Vagina (tissue), 2 donors: ENCODE measurements at regions not wholly inside any gene's neighbourhood (a gene's known extent, or its start where the extent isn't known, plus 50 kb on each side); places are given as distances from the start of the nearest gene placed in this dataset.

Experiments used
- DNase-seq, 2 donors: peaks; one replicate each; pipeline ENCODE4 v3.0.0-alpha.2; 2017; ENCODE audit errors: extremely low spot score in 2 of 2
- H3K27ac ChIP-seq: fragments of 200-600 bp; sonication (generic); one replicate; pipeline ENCODE4 v1.5.1; 2019
- H3K27me3 ChIP-seq: fragments of 200-600 bp; sonication (generic); one replicate; pipeline ENCODE4 v1.5.1; 2019
- H3K36me3 ChIP-seq, 2 donors: fragments of 200-600 bp; sonication (generic); one replicate each; pipeline ENCODE4 v1.5.1; 2017 to 2019
- H3K4me1 ChIP-seq: fragments of 200-600 bp; sonication (generic); one replicate; pipeline ENCODE4 v1.5.1; 2019
- H3K4me3 ChIP-seq, 2 donors: fragments of 200-600 bp; sonication (generic); 1 replicate in 1 of 2; 2 replicates in 1 of 2; pipeline ENCODE4 v1.5.1; 2016 to 2019
- H3K9me3 ChIP-seq: fragments of 200-600 bp; sonication (generic); one replicate; pipeline ENCODE4 v1.5.1; 2019
- POLR2A ChIP-seq, 2 donors: fragments of 450-650 bp; IDR thresholded peaks; one replicate each; pipeline ENCODE4 v1.6.1; 2017; ENCODE audit warnings: antibody characterized with exemption in 2 of 2, mild to moderate bottlenecking in 2 of 2, moderate library complexity in 2 of 2
- POLR2AphosphoS5 ChIP-seq, 2 donors: sonication (generic); formaldehyde crosslinking; IDR thresholded peaks; one replicate each; pipeline ENCODE4 v1.9.0; 2017; ENCODE audit warnings: antibody characterized with exemption in 2 of 2, mild to moderate bottlenecking in 2 of 2, low read depth in 1 of 2; ENCODE audit not compliant: insufficient read depth in 1 of 2
- intact Hi-C: fragments of 100-400 bp; cut with DNase I; formaldehyde crosslinking; loops from one replicate; pipeline ENCODE4 v1.15.1; 2023
- TF ChIP-seq, protein P1 (sequence below), 3 experiments: fragments of 450-650 bp in 2 of 3; fragments of 200-600 bp in 1 of 3; sonication (generic) in 1 of 3; IDR thresholded peaks; one replicate each; pipeline ENCODE4 v1.5.1; 2017 to 2019; ENCODE audit warnings: antibody characterized with exemption in 3 of 3, mild to moderate bottlenecking in 2 of 3, moderate library complexity in 2 of 3

DNA sequence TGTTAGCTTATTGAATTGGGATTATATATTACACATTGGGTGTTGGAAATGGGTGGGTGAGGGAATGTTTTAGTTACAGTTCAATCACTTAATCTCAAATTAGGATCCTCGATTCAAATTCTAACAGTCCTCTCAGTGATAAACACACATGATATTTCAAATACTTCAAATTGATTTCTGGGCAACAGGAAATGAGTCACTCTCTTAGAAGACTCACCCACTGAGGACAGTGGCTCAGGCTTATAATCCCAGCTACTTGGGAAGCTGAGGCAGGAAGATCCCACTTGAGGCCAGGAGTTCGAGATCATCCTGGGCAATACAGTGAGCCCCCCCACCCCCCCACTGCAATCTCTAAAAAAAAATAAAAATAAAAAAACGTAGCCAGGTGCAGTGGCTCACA lies 435.3 kb downstream of the KLF12 start:
- Histone ChIP-seq H3K27ac (no peak overlapping the region), H3K9me3 (no peaks in the 10 kb centered on the region), H3K36me3 (peaks cover 0 to 10% of the 10 kb centered on the region in 2 donors), H3K4me3 (no peak overlapping the region), H3K4me1 (no peaks in the 10 kb centered on the region), H3K27me3 (no peaks in the 10 kb centered on the region)
- TF ChIP-seq POLR2A (IDR thresholded peaks at IDR 0.05) (no peak), POLR2AphosphoS5 (IDR thresholded peaks at IDR 0.05; ENCODE audit: insufficient read depth in 1 of 2, low read depth in 1 of 2) (no peak)
- TF ChIP-seq, protein P1, sequence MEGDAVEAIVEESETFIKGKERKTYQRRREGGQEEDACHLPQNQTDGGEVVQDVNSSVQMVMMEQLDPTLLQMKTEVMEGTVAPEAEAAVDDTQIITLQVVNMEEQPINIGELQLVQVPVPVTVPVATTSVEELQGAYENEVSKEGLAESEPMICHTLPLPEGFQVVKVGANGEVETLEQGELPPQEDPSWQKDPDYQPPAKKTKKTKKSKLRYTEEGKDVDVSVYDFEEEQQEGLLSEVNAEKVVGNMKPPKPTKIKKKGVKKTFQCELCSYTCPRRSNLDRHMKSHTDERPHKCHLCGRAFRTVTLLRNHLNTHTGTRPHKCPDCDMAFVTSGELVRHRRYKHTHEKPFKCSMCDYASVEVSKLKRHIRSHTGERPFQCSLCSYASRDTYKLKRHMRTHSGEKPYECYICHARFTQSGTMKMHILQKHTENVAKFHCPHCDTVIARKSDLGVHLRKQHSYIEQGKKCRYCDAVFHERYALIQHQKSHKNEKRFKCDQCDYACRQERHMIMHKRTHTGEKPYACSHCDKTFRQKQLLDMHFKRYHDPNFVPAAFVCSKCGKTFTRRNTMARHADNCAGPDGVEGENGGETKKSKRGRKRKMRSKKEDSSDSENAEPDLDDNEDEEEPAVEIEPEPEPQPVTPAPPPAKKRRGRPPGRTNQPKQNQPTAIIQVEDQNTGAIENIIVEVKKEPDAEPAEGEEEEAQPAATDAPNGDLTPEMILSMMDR (IDR thresholded peaks at IDR 0.05) = no peak
- no peak for DNase-seq
- intact Hi-C loops = no loop called here

DNA sequence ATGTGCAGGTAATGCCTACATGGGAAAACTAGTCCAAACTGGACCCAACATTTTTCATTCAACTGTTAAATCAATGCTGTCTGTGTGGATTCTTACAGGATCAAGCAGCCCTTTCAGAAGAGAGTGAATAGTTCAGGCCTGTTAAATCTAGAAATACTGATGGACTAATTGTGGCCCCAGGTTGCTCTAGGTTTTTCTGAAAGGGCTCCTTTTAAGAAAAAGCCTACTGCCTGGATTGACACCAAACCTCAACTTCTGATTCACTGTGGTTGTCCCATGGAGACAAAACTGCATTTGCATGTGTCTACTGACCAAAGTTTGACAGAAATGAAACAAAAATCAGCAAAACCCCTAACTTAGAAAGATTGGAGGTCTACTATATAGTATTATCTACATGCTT lies 437.0 kb downstream of the KLF12 start:
- no peaks in the 10 kb centered on the region for H3K4me1 ChIP-seq
- TF ChIP-seq POLR2AphosphoS5 (IDR thresholded peaks at IDR 0.05; ENCODE audit: insufficient read depth in 1 of 2, low read depth in 1 of 2) (no peak), POLR2A (IDR thresholded peaks at IDR 0.05) (no peak)
- TF ChIP-seq, protein P1 (IDR thresholded peaks at IDR 0.05) = no peak
- intact Hi-C loops = no loop called here
- no peak for DNase-seq
- H3K4me3 ChIP-seq = no peak overlapping the region
- peaks cover 0 to 11% of the 10 kb centered on the region in 2 donors for H3K36me3 ChIP-seq
- H3K27ac ChIP-seq = no peak overlapping the region
- no peaks in the 10 kb centered on the region for H3K9me3 ChIP-seq
- H3K27me3 ChIP-seq = no peaks in the 10 kb centered on the region

DNA sequence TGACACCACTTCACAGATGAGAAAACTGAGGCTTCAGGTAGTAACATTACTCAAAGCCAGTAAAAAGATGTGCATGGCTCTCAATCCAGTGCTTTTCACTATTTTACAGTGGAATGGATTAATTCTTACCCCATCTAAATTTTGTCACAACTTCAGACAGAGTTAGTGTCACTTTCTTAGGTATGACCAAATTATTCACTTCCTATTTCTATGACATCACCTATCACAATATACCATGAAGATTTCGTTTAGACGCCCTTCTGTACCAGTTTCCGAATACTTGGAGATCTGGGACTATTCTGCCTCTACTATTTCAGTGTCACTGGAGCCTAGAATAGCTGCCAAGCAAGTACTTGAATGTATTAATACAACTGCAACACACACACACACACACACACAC lies 437.5 kb downstream of the KLF12 start:
- Histone ChIP-seq H3K4me1 (no peaks in the 10 kb centered on the region), H3K27ac (no peak overlapping the region), H3K27me3 (no peaks in the 10 kb centered on the region), H3K9me3 (no peaks in the 10 kb centered on the region), H3K36me3 (peaks cover 0 to 11% of the 10 kb centered on the region in 2 donors), H3K4me3 (no peak overlapping the region)
- intact Hi-C loops = no loop called here
- DNase-seq = no peak
- TF ChIP-seq, protein P1 (IDR thresholded peaks at IDR 0.05) = no peak
- no peak for TF ChIP-seq POLR2AphosphoS5 (IDR thresholded peaks at IDR 0.05; ENCODE audit: insufficient read depth in 1 of 2, low read depth in 1 of 2)
- TF ChIP-seq POLR2A (IDR thresholded peaks at IDR 0.05) = no peak

DNA sequence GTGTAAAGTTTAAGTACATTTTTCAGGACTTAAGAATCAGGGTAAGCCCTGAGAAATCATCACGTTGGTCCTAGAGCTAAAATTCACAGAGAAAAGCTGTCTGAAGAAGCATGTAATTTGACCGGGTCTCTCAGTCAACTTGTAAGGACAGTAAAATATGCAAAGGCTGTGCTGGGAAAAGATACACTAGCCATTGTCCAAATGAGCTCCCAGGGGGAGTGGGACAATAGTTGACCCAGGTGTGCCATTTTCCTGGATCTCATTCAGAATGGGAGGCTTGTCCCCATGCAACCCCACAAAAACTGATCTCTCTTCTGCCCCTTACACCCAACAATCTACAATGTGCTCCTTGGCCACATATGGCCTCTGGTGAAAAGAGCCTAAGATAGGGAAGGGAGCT lies 437.9 kb downstream of the KLF12 start:
- Histone ChIP-seq H3K27me3 (no peaks in the 10 kb centered on the region), H3K27ac (no peak overlapping the region), H3K9me3 (no peaks in the 10 kb centered on the region), H3K4me3 (no peak overlapping the region), H3K36me3 (peaks cover 0 to 11% of the 10 kb centered on the region in 2 donors), H3K4me1 (no peaks in the 10 kb centered on the region)
- TF ChIP-seq, protein P1 (IDR thresholded peaks at IDR 0.05) = no peak
- TF ChIP-seq POLR2AphosphoS5 (IDR thresholded peaks at IDR 0.05; ENCODE audit: insufficient read depth in 1 of 2, low read depth in 1 of 2) (no peak), POLR2A (IDR thresholded peaks at IDR 0.05) (no peak)
- intact Hi-C loops = no loop called here
- no peak for DNase-seq

DNA sequence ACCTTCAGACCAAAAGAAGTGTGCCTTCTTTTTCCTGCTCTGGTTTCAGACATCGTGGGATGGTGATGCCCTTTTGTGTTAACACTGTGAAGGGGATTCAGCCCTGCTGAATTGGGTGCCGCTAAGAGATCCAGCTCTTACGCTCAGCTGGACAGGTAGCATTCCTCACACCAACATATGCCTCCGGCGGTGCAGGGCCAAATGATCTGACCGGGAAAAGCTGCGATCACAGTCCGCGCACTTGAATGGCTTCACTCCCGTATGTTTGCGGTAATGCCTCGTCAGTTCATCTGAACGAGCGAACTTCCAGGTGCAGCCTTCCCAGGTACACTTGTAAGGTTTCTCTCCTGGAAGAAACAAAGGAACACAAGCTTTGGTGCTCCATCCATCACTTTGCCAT lies 438.9 kb downstream of the KLF12 start:
- peaks cover 0 to 11% of the 10 kb centered on the region in 2 donors for H3K36me3 ChIP-seq
- no peaks in the 10 kb centered on the region for H3K4me1 ChIP-seq
- TF ChIP-seq, protein P1 (IDR thresholded peaks at IDR 0.05) = no peak
- no peak for TF ChIP-seq POLR2A (IDR thresholded peaks at IDR 0.05)
- H3K4me3 ChIP-seq = no peak overlapping the region
- H3K27me3 ChIP-seq = no peaks in the 10 kb centered on the region
- no peak overlapping the region for H3K27ac ChIP-seq
- intact Hi-C loops = no loop called here
- DNase-seq = no peak
- H3K9me3 ChIP-seq = no peaks in the 10 kb centered on the region
